Activated CD4-positive, CD25-positive, alpha-beta regulatory T cell treated with anti-CD3 and anti-CD28 coated beads, Interleukin-2, amount 50 U/mL, for 16 hours (primary cell): ENCODE measurements at regions not wholly inside any gene's neighbourhood (a gene's known extent, or its start where the extent isn't known, plus 50 kb on each side); places are given as distances from the start of the nearest gene placed in this dataset.

ENCODE experiments used
- DNase-seq: peaks from one replicate; pipeline ENCODE4 v3.0.0-alpha.2; 2020; ENCODE audit warnings: low read depth, low spot score

DNA sequence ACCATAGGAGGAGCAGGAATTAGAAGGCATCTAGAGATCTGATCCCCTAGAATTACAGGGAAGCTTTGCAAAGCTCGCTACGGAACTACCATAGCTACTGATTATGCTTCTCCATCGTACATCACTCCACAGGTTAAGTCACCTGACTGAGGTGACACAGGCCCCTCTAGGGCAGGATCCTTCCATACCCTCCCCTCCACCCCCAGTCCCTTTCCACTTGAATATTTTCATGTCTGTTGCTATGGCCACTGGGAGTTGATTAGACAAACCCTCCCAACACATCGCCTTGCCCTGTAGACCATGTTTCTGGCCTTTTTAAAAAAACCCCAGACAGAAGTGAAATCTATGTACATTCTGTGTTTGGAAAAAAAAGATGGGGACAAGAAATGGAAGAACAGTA lies 287.1 kb downstream of the SOX9 start:
- no peak for DNase-seq

DNA sequence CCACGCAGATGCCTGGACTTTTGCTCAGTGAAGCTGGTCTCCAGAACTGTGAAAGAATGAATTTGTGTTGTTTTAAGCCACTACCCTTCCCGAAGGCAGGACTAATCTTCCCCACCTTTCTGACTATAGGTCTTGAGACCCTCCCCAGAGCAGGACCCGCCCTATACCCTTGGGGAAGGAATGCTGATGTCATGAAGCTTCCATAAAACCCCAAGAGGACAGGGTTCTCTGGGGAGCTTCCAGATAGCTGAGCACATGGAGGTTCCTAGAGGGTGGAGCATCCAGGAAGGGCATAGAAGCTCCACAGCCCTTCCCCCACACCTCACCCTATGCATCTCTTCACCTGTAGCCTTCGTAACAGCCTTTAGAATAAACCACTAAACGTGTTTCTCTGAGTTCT lies 287.8 kb downstream of the SOX9 start:
- no peak for DNase-seq

DNA sequence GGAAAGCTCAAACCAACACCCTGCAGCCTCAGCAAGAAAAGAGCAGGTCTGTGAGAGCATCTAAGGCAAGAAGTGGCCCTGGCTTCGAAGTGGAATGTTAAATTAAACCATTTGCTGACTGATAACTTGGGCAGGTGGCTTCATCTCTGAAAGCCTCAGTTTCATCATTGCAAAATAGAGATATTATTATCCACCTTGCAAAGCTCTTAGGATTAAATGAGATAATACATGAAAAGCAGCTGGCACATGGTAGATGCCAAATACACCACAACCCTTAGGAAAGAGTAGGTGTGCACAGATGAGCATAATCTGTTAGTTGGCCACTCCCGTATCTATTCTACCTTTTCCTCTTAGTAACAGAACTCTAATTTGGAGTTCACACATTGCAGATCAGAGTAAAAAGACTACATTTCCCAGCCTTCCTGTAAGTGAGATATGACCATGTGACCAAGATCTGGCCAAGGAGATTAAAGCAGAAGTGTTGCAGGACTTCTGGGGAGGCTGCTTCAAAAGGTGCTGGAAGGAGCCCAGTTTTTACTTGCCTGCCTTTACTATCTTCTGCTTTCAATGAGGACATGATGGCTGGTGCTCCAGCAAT lies 288.7 kb downstream of the SOX9 start:
- DNase-seq = no peak

DNA sequence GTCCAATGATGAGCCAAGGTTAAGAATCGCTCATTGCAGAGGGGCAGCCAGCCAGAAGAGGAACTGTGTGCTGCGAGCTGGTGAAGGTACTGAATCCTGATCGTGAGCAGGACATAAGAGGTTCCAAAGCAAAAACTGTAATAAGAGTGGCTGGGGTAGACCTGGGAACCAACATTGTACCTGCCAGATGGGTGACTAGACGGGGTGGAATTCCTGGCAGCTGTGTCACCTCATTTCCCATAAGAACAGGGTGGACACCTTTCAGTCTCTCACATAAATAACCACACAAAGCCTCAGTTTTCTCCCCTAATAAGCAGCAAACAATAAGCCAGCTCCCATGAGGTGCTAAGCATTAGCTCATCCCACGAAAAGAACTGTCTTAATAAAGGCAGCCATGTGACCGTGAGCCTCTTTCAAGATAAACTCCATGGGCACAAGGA lies 290.3 kb downstream of the SOX9 start:
- no peak for DNase-seq

DNA sequence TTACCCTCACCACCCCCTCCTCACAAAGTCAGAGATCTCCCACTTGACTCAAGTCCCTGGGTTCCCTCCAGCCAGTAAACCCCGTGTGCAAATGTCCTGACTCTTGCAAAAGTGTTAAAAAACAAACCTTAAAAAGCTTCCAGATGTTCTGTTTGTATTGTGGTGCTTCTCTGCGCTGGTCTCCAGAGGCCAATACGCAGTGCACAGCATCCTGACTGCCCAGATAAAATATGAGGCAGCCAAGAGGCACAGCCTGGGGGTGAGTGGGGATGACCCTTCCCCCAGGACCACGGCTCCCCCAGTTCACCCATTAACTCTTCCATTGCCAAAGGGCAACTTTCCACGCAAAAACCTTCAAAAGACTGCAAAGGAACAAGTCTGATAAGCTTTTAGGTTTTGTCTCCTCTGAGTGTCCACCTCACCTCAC lies 291.8 kb downstream of the SOX9 start:
- no peak for DNase-seq

DNA sequence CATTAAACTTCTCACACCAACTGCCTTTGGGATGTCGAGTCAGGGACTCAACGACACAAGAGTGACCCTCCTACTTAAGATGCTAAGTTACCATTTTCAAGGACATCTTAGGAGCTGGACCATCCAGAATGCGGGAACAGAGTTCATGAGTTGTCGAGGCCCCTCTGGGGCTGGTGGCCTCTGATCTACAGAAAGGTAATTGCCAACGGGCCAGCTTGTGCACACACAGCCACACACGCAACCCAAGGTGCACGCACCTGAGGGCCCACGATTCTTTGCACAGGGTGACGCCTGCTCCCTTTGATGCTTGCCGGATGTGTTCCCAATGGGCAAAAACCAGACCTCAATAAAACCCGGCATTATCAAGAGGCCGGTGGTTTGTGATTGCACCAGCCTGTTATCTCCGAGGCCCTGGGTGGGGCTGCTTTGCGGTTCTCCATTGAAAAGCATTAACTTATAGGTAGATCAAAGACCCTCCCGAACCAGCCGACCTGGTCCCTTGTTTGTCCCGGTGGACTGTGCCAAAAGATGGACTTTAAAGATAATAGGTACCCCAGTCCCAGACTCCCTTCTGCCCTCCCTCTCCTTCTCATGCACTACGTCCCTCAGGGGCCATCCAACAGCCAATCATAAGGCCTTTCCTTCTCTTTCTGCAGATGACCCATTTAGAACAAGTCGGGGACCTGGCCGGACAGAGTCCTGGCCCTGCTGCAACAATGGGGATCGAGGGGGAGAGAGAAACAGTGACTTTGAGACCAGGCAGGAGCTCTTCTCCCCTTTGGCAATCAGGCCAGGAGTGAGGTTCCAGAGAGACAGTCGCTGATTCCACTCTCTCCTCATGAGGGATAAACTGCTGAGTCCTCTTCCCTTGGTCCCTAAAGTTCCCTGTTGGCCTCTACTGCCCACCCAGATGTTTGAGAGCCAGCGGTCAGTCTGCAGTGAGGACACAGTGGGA lies 292.5 kb downstream of the SOX9 start:
- DNase-seq = no peak

DNA sequence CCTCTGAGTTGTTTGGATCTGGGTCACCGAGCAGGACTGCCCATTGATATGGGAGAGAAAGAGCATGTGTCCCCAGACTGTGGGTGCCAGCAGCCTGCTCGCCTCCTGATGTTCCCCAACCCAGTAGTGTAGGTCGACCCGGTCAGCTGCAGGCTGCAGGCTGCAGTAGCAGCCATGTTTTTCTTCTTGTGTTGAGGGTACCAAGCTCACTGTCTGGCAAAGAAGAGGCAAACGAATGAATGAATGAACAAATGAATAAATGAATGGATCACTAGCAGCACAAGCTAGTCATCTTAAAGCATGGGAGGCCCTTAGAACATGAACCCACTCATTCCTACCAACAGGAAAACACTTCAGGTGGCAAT lies 293.2 kb downstream of the SOX9 start:
- no peak for DNase-seq

DNA sequence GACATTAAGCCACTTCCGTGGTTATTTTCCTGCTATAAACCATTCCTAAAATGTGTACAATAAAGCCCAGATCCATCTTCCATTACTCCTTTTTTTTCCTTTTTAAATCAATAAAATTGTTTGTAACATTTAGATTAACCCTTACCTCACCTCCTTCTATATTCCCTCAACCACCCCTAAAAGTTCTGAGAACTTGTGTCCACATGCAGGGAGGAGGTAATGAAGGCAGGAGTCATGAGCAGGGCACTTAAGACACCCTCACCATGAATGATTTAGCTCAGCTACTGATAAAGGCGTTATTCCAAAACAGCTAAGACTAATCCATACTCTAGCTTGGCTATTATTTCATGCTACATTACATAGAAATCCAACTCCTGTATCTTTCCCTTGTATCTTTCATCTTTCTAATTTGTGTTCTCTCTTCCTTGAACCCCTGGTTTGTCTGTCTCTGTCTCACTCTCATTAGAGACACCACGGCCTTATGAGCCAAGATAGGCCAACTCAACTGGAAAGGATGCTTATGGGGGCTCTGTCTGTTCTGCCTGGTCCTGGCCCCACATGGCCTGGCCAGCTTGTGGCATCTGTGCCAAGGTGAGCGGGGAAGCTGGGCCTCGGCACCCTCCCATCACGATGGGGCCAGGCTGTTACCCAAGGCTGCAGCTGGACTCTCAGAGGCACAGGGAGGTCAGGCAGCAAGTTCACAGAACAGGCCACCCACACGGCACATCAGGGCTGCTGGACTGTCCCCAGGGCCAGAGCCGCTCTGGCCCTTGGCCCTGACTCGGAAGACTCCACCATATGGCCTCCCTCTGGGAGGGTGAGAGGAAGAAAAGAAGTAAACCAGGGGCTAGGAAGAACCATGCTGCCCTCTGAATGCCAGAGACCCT lies 294.4 kb downstream of the SOX9 start:
- no peak for DNase-seq

DNA sequence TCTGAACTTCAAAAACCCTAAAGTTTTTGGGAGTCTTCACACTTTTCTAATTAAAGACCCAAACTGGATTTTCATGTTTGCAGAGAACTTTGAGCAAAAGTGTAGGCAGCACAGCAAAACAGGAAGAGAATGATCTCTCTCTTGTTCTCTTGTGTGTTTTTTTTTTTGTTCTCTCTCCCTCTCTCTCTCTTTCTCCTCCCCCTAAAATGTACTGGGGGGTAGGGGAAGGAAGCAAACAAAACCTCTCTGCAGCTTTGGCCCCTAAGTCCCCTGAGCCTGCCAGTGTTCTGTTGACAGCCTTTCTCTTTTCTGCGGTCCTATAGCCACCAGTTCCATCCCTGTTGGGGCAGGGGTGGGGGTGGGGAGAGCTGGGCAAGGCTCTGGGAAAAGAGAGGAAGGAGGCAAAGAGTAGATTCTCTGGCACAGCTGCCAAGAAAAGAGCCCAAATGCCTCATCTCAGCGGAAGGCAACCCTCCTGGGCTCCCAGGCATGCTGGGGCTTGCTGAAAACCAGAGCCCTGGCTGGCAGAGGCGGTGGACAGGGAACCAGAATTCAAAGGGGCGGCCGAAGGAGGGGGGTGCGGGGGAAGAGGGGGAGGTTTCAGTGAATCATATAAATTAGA lies 295.3 kb downstream of the SOX9 start:
- DNase-seq = no peak

DNA sequence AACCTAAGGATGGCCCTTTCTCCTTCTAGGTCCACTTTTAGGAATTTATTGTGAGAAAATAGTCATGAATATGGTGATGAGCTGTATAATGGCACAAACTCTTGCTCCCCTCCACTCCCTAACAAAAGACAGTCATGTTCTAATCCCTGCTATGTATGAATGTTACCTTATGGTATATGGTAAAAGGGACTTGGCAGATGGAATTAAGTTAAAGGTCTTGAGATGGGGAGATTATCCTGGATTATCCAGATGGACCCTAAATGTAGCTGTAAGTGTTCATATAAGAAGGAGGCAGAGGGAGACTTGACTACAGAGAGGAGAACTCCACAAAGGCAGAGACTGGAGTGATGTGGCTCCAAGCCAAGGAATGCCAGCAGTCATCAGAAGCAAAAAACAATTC lies 296.1 kb downstream of the SOX9 start:
- DNase-seq = no peak

DNA sequence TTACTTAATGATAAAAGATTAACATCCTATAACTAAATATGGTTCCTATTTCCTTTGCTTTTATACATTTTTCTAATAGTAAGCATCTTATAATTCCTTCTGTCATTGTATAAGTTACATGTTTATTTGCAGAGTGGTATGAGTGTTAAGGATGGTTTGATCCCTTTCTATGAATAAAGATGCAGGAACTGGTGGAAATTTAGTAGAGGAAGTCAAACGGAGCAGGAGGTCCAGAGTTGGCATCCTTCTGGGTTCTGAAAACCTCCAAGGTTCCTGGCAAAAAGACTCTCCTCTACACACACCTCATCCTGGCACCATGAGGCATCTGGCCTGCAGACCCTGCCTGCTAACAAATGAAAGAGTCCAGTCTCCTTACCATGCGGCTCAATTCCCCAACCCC lies 296.8 kb downstream of the SOX9 start:
- no peak for DNase-seq

DNA sequence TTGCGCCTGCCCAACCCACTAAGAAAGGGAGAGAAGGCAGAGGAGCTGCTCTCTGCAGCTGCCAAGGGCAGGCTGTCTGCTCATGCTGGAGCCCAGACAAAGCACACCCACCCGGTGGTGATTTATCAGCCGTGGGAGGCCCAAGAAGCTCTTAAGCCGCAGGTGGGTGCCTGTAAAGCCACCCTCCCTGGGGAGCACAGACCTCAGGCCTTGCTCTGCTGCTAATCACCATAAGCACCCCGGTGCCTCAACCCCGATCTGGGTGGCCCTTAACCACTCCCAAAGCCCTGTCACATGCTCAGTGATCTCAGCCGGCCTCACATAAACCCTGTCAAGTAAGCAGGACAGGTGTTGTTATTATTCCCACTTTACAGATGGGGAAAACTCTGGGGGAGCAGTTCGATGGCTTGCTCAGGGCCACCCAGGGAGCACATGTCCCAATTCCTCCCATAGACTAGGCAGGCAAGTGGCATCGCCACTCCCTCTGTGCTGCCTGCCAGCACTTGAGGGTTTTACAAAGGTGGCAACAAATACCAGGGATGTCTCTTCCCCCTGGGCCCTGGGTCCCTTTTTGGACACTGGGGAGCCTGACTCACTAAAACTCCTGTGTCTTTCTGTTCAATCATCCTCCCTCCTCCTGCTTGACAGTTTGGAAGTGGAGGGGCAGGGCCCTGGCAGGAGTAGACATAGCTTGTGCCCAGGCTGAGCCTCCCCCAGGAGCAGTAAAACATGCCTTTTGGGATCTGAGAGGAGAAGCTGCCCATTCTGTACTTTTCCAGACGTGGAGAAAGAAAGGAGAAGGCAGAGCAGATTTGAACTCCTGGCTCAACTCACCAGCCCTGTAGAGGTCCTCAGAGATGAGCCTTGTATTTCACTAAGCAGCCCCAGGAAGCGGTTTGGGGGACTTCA lies 299.3 kb downstream of the SOX9 start:
- no peak for DNase-seq

DNA sequence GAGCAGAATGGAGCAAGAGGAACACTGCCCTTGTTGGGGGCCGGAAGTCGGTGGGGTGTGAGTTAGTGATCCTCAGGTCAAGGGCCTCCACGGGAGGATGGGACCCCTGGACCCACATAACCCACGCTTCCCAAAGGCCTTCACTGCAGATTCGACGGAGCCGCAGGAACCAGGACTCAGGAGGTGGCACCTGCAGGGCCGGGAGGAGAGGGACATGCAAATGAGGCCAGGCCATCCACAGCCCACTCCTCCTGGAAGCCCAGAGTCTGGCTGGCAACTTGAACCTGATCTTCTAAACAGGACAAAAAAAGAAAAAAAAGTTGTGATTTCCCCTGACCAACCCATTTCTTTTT lies 299.9 kb downstream of the SOX9 start:
- no peak for DNase-seq

DNA sequence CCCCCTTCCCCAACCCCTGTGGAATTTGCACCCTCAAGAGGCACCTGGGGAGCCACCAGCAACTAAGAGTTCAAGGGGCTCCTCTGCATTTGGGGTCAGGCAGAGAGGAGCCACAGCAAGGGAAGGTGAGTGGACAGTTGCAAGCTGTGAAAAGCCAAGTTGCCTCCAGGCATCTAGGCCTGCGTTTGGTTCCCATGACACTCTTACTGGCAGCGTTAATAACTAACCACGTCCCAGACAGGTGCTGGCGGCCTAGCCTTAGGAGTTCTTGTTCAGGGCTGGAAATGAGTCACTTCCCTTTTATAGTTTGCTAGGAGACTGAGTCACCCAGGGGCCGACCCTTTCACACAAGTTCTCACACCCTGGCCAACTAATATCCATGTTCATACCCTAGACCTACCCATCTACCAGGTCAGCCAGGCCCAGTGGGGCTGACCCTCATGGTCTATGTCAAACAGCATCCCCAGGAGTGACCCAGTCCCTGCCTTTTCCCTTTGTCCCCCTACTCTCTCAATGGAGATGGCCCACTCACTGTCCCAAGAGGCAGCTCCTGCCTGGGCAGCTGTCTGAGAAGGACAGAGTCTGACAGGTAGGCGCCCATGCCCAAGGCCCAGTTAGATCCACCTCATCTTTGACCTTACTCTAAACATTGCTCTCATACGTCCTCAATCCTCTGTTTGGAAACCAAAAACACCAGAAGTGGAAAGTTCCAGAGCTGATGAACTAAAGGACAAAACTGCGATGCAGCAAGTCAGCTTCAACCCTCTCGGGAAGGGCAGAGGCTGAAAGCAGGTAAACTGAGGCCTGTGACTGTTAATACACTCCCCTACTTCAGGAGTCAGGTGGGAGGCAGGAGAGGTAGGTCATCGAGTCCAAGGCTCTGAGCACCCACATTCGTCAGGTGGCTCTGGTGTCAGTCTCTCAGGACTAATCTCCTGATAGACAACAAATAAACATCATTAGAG lies 300.6 kb downstream of the SOX9 start:
- DNase-seq = no peak

DNA sequence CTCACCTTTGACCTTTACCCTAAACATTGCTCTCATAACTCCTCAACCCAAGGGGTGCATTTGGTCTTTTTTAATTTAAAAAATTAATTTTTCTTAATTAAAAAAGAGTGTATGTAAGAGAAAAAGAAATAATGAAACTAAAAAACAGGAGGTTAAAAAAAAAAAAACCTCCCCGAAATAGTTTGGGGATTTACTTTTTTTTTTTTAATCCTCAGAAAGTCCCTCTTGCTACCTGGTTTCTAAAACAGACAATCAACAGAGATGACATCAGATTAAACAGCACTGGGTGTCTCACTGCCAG lies 301.3 kb downstream of the SOX9 start:
- no peak for DNase-seq

DNA sequence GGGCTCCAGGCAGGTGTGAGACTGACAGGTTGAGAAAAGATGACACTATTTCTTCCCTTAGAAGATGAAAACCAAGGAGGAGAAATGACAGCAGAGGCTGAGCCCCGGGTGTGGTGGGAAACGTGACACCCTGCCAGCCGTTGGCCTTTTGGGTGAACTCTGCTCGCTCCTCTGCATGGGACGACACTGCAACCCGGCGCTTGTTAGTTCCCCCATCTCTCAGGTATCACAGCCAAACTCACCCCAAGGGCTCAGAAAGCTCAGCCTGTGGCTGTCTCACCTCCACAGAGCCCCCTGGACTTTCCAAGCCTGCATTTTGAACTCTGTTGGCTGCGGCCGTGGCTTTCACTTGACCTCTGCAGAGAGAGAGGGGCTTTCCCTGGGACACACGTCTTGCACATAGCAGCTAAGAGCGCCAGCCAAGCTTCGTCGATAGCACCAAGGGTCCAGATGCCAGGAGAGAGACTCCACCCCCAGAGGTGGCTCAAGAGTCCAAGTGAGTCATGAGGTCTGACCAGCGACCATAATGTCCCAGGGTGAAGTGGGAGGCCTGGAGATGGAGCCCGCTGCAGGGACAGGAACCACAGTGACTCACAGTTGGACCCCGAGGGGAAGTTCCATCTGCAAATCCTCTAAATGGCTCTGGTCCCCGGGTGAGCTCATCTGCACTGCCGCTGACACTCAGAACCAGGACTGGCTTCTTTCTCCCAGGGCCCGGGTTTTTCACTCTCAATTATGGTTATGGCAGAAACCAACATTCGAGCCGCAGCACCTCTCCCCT lies 301.9 kb downstream of the SOX9 start:
- DNase-seq = no peak

DNA sequence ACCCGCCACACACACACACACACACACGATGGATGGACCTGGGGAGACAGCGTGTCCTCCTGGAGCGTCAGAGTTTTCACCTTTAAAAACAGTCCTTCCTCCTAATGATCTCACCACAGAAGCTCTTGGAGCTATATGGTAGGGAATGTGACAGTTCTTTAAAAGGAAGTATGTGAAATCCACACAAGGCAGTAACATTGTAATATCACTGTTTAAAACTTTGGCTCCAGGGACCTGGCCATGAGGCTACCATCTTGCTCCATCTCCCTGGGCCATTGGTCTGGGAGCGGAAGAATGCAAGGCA lies 302.4 kb downstream of the SOX9 start:
- DNase-seq = no peak

DNA sequence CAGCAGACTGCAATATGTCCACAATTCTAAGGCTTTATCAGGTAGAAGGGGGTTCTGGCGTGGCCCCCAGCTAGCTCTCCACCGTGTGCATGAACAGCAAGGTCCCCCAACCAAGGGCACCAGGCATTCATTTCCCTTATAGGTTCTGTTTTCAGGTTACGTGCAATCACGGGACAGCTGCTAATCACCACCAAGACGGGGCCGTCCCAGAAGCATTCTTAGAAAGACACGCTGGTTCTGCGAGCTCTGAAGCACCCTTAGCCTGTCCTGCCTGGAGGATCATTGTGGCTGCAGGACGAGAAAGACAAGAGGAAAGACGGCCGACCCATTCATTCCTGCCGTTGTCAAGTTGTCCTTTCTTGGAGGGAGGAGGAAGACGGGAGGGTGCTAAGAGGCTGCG lies 302.9 kb downstream of the SOX9 start:
- DNase-seq = no peak

DNA sequence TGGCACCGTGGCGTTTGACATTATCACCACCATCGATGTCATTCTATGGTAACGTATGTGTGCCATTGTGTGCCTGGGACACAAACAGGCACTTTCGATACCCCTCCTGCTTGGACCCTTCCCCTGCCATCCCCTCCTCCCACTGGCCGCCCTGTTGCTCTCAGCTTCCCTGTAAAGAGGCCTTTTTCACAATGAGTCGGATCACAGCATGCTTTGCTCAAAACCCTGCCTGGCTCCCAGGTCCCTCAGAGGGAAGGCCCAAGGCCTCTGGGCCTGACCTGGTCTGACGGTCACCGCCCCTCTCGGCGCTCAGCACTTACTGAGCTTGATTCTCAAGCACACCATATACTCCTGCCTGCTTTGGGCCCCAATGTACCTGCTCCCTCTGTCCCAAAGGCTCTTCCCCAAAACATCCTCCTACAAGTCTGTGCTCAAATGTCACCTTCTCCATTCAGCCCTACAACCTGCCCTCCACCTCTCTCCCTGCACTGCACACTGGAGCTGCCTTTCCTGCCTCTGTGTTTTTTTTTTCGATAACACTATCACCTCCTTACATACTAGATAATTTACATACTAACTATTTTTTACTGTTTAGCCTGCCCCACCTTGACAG lies 303.8 kb downstream of the SOX9 start:
- no peak for DNase-seq
